GM23338 (cell line): ENCODE measurements at regions not wholly inside any gene's neighbourhood (a gene's known extent, or its start where the extent isn't known, plus 50 kb on each side); places are given as distances from the start of the nearest gene placed in this dataset.

Source experiments
- CREB1 ChIP-seq: fragments of 250-450 bp; sonication (Bioruptor Pico); IDR thresholded peaks from 2 replicates; pipeline ENCODE4 v1.5.0; 2020; ENCODE audit warnings: low read depth, mild to moderate bottlenecking, moderate library complexity
- CTCF ChIP-seq, 2 experiments: fragments of 200-600 bp in 1 of 2; sonication (generic) in 1 of 2; conservative IDR thresholded peaks; 2 replicates each; pipeline versions ENCODE4 v1.5.1 to v1.6.1; 2016 to 2017; ENCODE audit warnings: antibody characterized with exemption in 2 of 2, low read depth in 2 of 2, mild to moderate bottlenecking in 2 of 2, moderate library complexity in 1 of 2
- EZH2 ChIP-seq: fragments of 200-600 bp; sonication (generic); IDR thresholded peaks from one replicate; pipeline ENCODE4 v1.8.0; 2017; ENCODE audit warnings: antibody characterized with exemption, mild to moderate bottlenecking, low read depth; ENCODE audit not compliant: unreplicated experiment
- POLR2AphosphoS5 ChIP-seq: IDR thresholded peaks from 2 replicates; pipeline ENCODE4 v1.6.1; 2016; ENCODE audit warnings: antibody characterized with exemption, low read depth
- REST ChIP-seq: IDR thresholded peaks from one replicate; pipeline ENCODE4 v1.6.1; 2018; ENCODE audit warnings: antibody characterized with exemption; ENCODE audit not compliant: unreplicated experiment
- ZNF331 ChIP-seq: fragments of 250-450 bp; sonication (Bioruptor Pico); IDR thresholded peaks from 2 replicates; pipeline ENCODE4 v1.5.0; 2020; ENCODE audit warnings: low read depth, mild to moderate bottlenecking, moderate library complexity

- TF ChIP-seq CTCF (conservative IDR thresholded peaks at IDR 0.05; ENCODE audit: low read depth in 2 of 2), result no peak
- TF ChIP-seq EZH2, result no peak
- no peak for TF ChIP-seq ZNF331 (CRISPR knock-in tag)
- TF ChIP-seq REST, result no peak
- TF ChIP-seq POLR2AphosphoS5, result no peak
- TF ChIP-seq CREB1 (CRISPR knock-in tag), result no peak
Measured at GRCh38 chr16:86059253-86060171, 160.6 kb downstream of the IRF8 start.
